ENCODE measurements at regions not wholly inside any gene's neighbourhood (a gene's known extent, or its start where the extent isn't known, plus 50 kb on each side); places are given as distances from the start of the nearest gene placed in this dataset.

- TF ChIP-seq ETS1 (IDR thresholded peaks at IDR 0.05), result no peak
- no peak for TF ChIP-seq ZNF114 (CRISPR knock-in tag; IDR thresholded peaks at IDR 0.05)
These were observed 104.8 kb upstream of the CCDC54 start (continued) for GRCh38 chr3:107272471-107272870.

- H3K9me3 Mint-ChIP-seq, result no peaks in the 10 kb centered on the region
- H3K4me2 ChIP-seq, result no peak overlapping the region
- no peak overlapping the region for H3K4me3 Mint-ChIP-seq
- no peaks in the 10 kb centered on the region for H3K9me2 ChIP-seq (ENCODE audit: insufficient read depth)
- H3K4me1 ChIP-seq (ENCODE audit: insufficient read depth), result no peaks in the 10 kb centered on the region
- no peak overlapping the region for H3K27ac Mint-ChIP-seq
- peak; percentile 21 to 66; a peak in 3 of 4 replicates for TF ChIP-seq CTCF (conservative IDR thresholded peaks at IDR 0.05; ENCODE audit: low read depth in 2 of 2)
- TF ChIP-seq EZH2 (IDR thresholded peaks at IDR 0.05; ENCODE audit: low read depth, unreplicated experiment), result no peak
- no peak for TF ChIP-seq ZNF462 (CRISPR knock-in tag; IDR thresholded peaks at IDR 0.05)
- ATAC-seq (no peak), DNase-seq (ENCODE audit: low spot score) (no peak)
- no peaks in the 10 kb centered on the region for H3F3A ChIP-seq (replicated peaks; ENCODE audit: low read depth)
- H3K27ac ChIP-seq (ENCODE audit: low read depth), result no peak overlapping the region
- H3K27me3 ChIP-seq (ENCODE audit: insufficient read depth), result no peaks in the 10 kb centered on the region
- H3K27me3 Mint-ChIP-seq (ENCODE audit: insufficient read depth, low read depth, poor library complexity), result no peaks in the 10 kb centered on the region
- H3K4me3 ChIP-seq, result no peak overlapping the region
- no peaks in the 10 kb centered on the region for H3K79me2 ChIP-seq (replicated peaks; ENCODE audit: insufficient read depth)
- no peak overlapping the region; the same call in 1 of the 2 replicates for H2AFZ ChIP-seq
- H4K20me1 ChIP-seq (replicated peaks; ENCODE audit: insufficient read depth), result no peaks in the 10 kb centered on the region
- no peaks in the 10 kb centered on the region for H3K36me3 ChIP-seq (ENCODE audit: insufficient read depth)
- no peaks in the 10 kb centered on the region for H3K36me3 Mint-ChIP-seq (ENCODE audit: low read depth)
- H3K4me1 Mint-ChIP-seq, result peaks cover 5% of the 10 kb centered on the region
These were observed 104.4 kb upstream of the CCDC54 start for GRCh38 chr3:107272885-107273284.

Data from GM23338 (cell line).